ENCODE measurements at regions not wholly inside any gene's neighbourhood (a gene's known extent, or its start where the extent isn't known, plus 50 kb on each side); places are given as distances from the start of the nearest gene placed in this dataset.

GRCh38 chrX:112979879-112980278 lies 139.2 kb upstream of the AMOT start:
- TF ChIP-seq CTCF (IDR thresholded peaks at IDR 0.05; ENCODE audit: insufficient read depth, low read length) = no peak
- no peak overlapping the region for H3K4me3 ChIP-seq (ENCODE audit: low read depth, low read length)

GRCh38 chrX:112968351-112969133 lies 127.9 kb upstream of the AMOT start:
- no peak for TF ChIP-seq CTCF (IDR thresholded peaks at IDR 0.05; ENCODE audit: insufficient read depth, low read length)
- DNase-seq (ENCODE audit: low read depth) = no peak
- H3K4me3 ChIP-seq (ENCODE audit: low read depth, low read length) = no peak overlapping the region

More at GRCh38 chrX:112979879-112980278, 139.2 kb upstream of the AMOT start:
- DNase-seq (ENCODE audit: low read depth) = no peak

- DNase-seq (ENCODE audit: low read depth) = no peak
- no peak for TF ChIP-seq CTCF (IDR thresholded peaks at IDR 0.05; ENCODE audit: insufficient read depth, low read length)
- H3K4me3 ChIP-seq (ENCODE audit: low read depth, low read length) = no peak overlapping the region
Observed at GRCh38 chrX:112967903-112968302, 127.3 kb upstream of the AMOT start.

- no peak for DNase-seq (ENCODE audit: low read depth)
- no peak for TF ChIP-seq CTCF (IDR thresholded peaks at IDR 0.05; ENCODE audit: insufficient read depth, low read length)
Observed at GRCh38 chrX:112967341-112967740, 126.7 kb upstream of the AMOT start.

GRCh38 chrX:112961981-112962380 lies 121.3 kb upstream of the AMOT start:
- TF ChIP-seq CTCF (IDR thresholded peaks at IDR 0.05; ENCODE audit: insufficient read depth, low read length) = no peak
- H3K4me3 ChIP-seq (ENCODE audit: low read depth, low read length) = no peak overlapping the region
- no peak for DNase-seq (ENCODE audit: low read depth)

More at GRCh38 chrX:112967341-112967740, 126.7 kb upstream of the AMOT start:
- H3K4me3 ChIP-seq (ENCODE audit: low read depth, low read length) = no peak overlapping the region

- no peak for TF ChIP-seq CTCF (IDR thresholded peaks at IDR 0.05; ENCODE audit: insufficient read depth, low read length)
- H3K4me3 ChIP-seq (ENCODE audit: low read depth, low read length) = no peak overlapping the region
- no peak for DNase-seq (ENCODE audit: low read depth)
Observed at GRCh38 chrX:112947981-112948615, 107.5 kb upstream of the AMOT start.
